Panc1 (cell line): ENCODE measurements at regions not wholly inside any gene's neighbourhood (a gene's known extent, or its start where the extent isn't known, plus 50 kb on each side); places are given as distances from the start of the nearest gene placed in this dataset.

Experiments
- ATAC-seq: fragments of 200-7000 bp; cut with Tn5 transposase; 2 replicates; pipeline ENCODE4 v1.9.1; 2020; ENCODE audit warnings: mild to moderate bottlenecking, moderate library complexity
- BruUV-seq: library from RNA; stranded (reverse); fragments of 400-500 nt; replicated peaks from 2 replicates; lab custom pipeline; 2021; lab: Mats Ljungman, UMichigan
- CTCF ChIA-PET: fragments of 300-600 bp; sonication (Branson Sonifier 250); formaldehyde crosslinking; loops from one replicate; lab custom pipeline; 2022; ENCODE audit warnings: antibody characterized with exemption; lab: Charles Lee
- POLR2A ChIA-PET: fragments of 300-600 bp; sonication (Branson Sonifier 250); formaldehyde crosslinking; loops from one replicate; lab custom pipeline; 2022; ENCODE audit warnings: antibody characterized with exemption; lab: Charles Lee
- DNase-seq: peaks from one replicate; pipeline ENCODE4 v3.0.0-alpha.2; 2010; ENCODE audit warnings: low read depth, low spot score
- H3K27ac ChIP-seq: 2 replicates; pipeline ENCODE4 v1.5.1; 2011; ENCODE audit warnings: mild to moderate bottlenecking, low read length, inconsistent platforms
- H3K27me3 ChIP-seq: fragments of 200-500 bp; sonication (Bioruptor generic); 2 replicates; pipeline ENCODE4 v1.6.0; 2014; ENCODE audit warnings: low read length, inconsistent platforms; ENCODE audit not compliant: control insufficient read depth, insufficient read depth
- H3K36me3 ChIP-seq: fragments of 200-500 bp; sonication (Bioruptor generic); 2 replicates; pipeline ENCODE4 v1.5.1; 2014; ENCODE audit warnings: inconsistent platforms, mild to moderate bottlenecking, low read length, moderate library complexity; ENCODE audit not compliant: control insufficient read depth, insufficient read depth
- H3K4me1 ChIP-seq: 2 replicates; pipeline ENCODE4 v1.5.1; 2011; ENCODE audit warnings: inconsistent platforms, mild to moderate bottlenecking, low read length, moderate library complexity; ENCODE audit not compliant: control insufficient read depth, insufficient read depth
- H3K4me3 ChIP-seq, 2 experiments: 2 replicates each; pipeline ENCODE4 v1.5.1; 2011 to 2012; ENCODE audit warnings: low read depth in 2 of 2, low read length in 2 of 2, mild to moderate bottlenecking in 2 of 2, inconsistent platforms in 1 of 2, moderate library complexity in 1 of 2
- H3K9me3 ChIP-seq: fragments of 200-500 bp; sonication (Bioruptor generic); 2 replicates; pipeline ENCODE4 v1.5.1; 2014; ENCODE audit warnings: low read depth, mild to moderate bottlenecking, inconsistent platforms, low read length, moderate library complexity; ENCODE audit not compliant: control insufficient read depth, insufficient read depth
- CTCF ChIP-seq: fragments of 450-650 bp; IDR thresholded peaks from 2 replicates; pipeline ENCODE4 v1.5.1; 2017; ENCODE audit warnings: mild to moderate bottlenecking
- POLR2AphosphoS5 ChIP-seq: IDR thresholded peaks from 2 replicates; pipeline ENCODE4 v1.6.1; 2012; ENCODE audit warnings: mild to moderate bottlenecking, low read depth, low read length, moderate library complexity
- SIN3A ChIP-seq: IDR thresholded peaks from 2 replicates; pipeline ENCODE4 v1.6.1; 2012; ENCODE audit warnings: low read depth, mild to moderate bottlenecking, low read length, moderate library complexity, borderline replicate concordance; ENCODE audit not compliant: insufficient read depth
- TCF7L2 ChIP-seq: IDR thresholded peaks from 2 replicates; pipeline ENCODE4 v1.6.1; 2011; ENCODE audit warnings: mild to moderate bottlenecking, low read depth, low read length, inconsistent platforms
- in situ Hi-C: cut with HindIII; loops from 2 replicates; pipeline ENCODE4 v1.10.0; 2016; ENCODE audit warnings: low sequenced_read_pairs, low pct_unique_long_range_greater_than_20kb
- intact Hi-C: fragments of 100-400 bp; cut with micrococcal nuclease; formaldehyde crosslinking; loops from one replicate; pipeline ENCODE4 v1.10.0; 2022; ENCODE audit not compliant: unreplicated experiment
- TF ChIP-seq, protein P1 (sequence below), 2 experiments: IDR thresholded peaks; 2 replicates each; pipeline ENCODE4 v1.6.1; 2011 to 2012; ENCODE audit warnings: low read depth in 2 of 2, control low read depth in 1 of 2, low read length in 1 of 2, mild to moderate bottlenecking in 1 of 2, moderate library complexity in 1 of 2; ENCODE audit not compliant: insufficient read depth in 1 of 2

DNA sequence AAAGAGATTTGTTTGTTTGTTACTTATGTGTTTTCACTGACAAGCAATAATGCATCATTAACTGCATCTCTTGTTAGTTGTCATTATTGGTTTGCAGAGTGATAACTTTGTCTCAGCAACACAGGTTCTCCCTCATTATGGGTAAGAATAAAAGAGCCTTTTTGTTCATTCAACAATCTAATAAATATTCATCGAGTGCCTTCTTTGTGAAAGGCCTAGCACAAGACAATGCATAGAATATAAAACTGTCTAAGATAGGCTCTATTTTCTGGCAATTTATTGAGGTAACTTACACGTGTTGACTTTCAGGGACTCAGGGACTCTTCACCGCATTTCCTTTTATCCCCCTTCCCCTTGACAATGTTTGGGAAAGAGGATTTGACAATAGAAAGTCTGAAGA is 95.5 kb upstream of the KRR1 start:
- TF ChIP-seq CTCF (no peak), SIN3A (no peak), POLR2AphosphoS5 (no peak), TCF7L2 (no peak)
- TF ChIP-seq, protein P1, sequence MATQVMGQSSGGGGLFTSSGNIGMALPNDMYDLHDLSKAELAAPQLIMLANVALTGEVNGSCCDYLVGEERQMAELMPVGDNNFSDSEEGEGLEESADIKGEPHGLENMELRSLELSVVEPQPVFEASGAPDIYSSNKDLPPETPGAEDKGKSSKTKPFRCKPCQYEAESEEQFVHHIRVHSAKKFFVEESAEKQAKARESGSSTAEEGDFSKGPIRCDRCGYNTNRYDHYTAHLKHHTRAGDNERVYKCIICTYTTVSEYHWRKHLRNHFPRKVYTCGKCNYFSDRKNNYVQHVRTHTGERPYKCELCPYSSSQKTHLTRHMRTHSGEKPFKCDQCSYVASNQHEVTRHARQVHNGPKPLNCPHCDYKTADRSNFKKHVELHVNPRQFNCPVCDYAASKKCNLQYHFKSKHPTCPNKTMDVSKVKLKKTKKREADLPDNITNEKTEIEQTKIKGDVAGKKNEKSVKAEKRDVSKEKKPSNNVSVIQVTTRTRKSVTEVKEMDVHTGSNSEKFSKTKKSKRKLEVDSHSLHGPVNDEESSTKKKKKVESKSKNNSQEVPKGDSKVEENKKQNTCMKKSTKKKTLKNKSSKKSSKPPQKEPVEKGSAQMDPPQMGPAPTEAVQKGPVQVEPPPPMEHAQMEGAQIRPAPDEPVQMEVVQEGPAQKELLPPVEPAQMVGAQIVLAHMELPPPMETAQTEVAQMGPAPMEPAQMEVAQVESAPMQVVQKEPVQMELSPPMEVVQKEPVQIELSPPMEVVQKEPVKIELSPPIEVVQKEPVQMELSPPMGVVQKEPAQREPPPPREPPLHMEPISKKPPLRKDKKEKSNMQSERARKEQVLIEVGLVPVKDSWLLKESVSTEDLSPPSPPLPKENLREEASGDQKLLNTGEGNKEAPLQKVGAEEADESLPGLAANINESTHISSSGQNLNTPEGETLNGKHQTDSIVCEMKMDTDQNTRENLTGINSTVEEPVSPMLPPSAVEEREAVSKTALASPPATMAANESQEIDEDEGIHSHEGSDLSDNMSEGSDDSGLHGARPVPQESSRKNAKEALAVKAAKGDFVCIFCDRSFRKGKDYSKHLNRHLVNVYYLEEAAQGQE (IDR thresholded peaks at IDR 0.05; ENCODE audit: insufficient read depth in 1 of 2, low read depth in 2 of 2, low read length in 1 of 2) = no peak
- H3K27me3 ChIP-seq = no peaks in the 10 kb centered on the region
- no peak overlapping the region for H3K4me3 ChIP-seq
- intact Hi-C loops = no loop called here
- no peaks in the 10 kb centered on the region for H3K36me3 ChIP-seq
- DNase-seq (no peak), ATAC-seq (no peak)
- BruUV-seq = no TSS peak
- ChIA-PET CTCF (no interaction called here), POLR2A (no interaction called here)
- in situ Hi-C loops = no loop called here
- H3K27ac ChIP-seq = no peak overlapping the region; the same call in 1 of the 2 replicates
- peaks cover 2% of the 10 kb centered on the region; the same call in 1 of the 2 replicates for H3K4me1 ChIP-seq
- peaks cover 13% of the 10 kb centered on the region; the same call in 1 of the 2 replicates for H3K9me3 ChIP-seq

GRCh38 chr12:75606151-75606550 is 94.7 kb upstream of the KRR1 start:
- H3K27me3 ChIP-seq = no peaks in the 10 kb centered on the region
- H3K4me1 ChIP-seq = peaks cover 2% of the 10 kb centered on the region; the same call in 1 of the 2 replicates
- no TSS peak for BruUV-seq
- no peaks in the 10 kb centered on the region for H3K36me3 ChIP-seq
- TF ChIP-seq, protein P1 (IDR thresholded peaks at IDR 0.05; ENCODE audit: insufficient read depth in 1 of 2, low read depth in 2 of 2, low read length in 1 of 2) = no peak
- no peak for TF ChIP-seq SIN3A
- H3K4me3 ChIP-seq = no peak overlapping the region
- DNase-seq (no peak), ATAC-seq (no peak)
- intact Hi-C loops = no loop called here
- in situ Hi-C loops = no loop called here
- ChIA-PET POLR2A (no interaction called here), CTCF (no interaction called here)
- peak overlapping the region; percentile 65; the same call in 1 of the 2 replicates for H3K27ac ChIP-seq
- H3K9me3 ChIP-seq = peaks cover 7% of the 10 kb centered on the region; the same call in 1 of the 2 replicates
